ENCODE measurements at regions not wholly inside any gene's neighbourhood (a gene's known extent, or its start where the extent isn't known, plus 50 kb on each side); places are given as distances from the start of the nearest gene placed in this dataset.

DNA sequence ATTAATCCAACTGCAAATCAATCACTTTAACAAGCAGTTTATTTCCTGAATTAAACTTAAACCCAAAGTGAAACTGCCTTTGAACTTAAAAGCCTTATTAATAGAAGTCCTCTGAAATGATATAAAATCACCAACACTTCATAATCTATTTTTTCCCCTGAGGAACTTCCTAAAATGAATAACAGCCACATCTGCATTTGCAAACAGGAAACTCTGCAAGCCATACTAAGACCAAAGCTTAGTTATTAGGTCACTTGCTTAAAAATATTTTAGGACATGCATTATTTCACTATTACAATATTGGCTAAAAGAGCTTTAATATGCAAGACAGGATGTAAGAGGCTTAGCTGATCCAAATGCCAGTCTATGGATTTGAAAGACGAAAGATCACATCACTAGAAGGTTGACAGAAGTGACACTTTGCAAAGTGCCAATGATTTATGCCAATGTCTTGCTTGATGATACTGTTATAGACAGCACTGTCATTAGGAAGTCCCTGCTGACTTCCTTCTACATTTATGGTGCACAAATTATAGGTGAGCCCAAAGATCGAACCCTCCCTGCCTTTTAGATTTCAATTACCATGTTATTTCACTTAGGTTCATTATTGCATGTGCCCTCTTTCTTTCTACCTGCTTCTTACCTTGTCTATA, 99.9 kb upstream of the SKAP2 start:
- no peak for DNase-seq (ENCODE audit: low spot score in 2 of 2)
- intact Hi-C loops (cut with DNase I; ENCODE audit: low total_unique reads): no loop called here
- TF ChIP-seq POLR2A (IDR thresholded peaks at IDR 0.05): no peak
- TF ChIP-seq, protein P1, sequence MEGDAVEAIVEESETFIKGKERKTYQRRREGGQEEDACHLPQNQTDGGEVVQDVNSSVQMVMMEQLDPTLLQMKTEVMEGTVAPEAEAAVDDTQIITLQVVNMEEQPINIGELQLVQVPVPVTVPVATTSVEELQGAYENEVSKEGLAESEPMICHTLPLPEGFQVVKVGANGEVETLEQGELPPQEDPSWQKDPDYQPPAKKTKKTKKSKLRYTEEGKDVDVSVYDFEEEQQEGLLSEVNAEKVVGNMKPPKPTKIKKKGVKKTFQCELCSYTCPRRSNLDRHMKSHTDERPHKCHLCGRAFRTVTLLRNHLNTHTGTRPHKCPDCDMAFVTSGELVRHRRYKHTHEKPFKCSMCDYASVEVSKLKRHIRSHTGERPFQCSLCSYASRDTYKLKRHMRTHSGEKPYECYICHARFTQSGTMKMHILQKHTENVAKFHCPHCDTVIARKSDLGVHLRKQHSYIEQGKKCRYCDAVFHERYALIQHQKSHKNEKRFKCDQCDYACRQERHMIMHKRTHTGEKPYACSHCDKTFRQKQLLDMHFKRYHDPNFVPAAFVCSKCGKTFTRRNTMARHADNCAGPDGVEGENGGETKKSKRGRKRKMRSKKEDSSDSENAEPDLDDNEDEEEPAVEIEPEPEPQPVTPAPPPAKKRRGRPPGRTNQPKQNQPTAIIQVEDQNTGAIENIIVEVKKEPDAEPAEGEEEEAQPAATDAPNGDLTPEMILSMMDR (IDR thresholded peaks at IDR 0.05): no peak
- H3K4me3 ChIP-seq (ENCODE audit: low read depth, poor library complexity, severe bottlenecking): no peak overlapping the region
- 50 to 51% methylated on average over 2 of the region's 2 CpGs for WGBS, 2 donors

DNA sequence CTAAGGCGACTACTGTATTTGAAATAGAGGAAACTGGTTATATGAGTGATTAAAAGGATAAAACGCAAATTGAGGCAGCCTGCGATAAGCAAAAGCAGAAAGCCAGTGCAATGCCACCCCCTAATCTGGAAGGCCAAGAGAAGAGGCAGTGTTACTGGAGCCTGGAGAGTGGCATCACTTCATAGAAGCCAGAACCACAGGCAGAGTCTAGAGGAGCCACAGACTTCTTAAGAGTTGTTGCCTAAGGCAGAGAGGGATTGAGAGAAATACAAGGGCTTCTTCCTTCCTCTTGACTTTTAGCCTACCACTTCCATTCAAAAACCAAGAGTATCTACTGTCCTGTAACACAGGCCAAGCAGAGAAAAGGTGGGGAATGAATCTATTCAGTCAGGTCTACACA, 94.9 kb upstream of the SKAP2 start:
- intact Hi-C loops (cut with DNase I; ENCODE audit: low total_unique reads): no loop called here
- no peak for TF ChIP-seq POLR2A (IDR thresholded peaks at IDR 0.05)
- TF ChIP-seq, protein P1 (IDR thresholded peaks at IDR 0.05): no peak
- no peak overlapping the region for H3K4me3 ChIP-seq (ENCODE audit: low read depth, poor library complexity, severe bottlenecking)
- 82 to 97% methylated on average over 3 of the region's 3 CpGs for WGBS, 2 donors
- no peak for DNase-seq (ENCODE audit: low spot score in 2 of 2)

DNA sequence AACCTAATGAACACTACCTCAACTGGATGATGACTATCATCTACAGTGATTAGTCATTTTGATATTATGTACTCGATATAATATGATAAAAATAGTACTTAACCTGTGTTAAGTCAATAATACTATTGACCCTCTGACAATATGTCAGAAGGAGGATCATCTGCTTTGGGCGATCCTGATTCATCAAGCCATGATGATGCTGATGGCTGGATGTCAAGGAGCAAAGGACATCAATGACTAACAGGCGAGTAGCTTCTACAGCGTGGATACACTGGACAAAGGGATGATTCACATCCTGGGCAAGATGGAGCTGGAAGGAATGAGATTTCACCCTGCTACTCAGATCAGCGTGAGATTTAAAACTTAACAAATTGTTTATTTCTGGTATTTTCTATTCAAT, 94.4 kb upstream of the SKAP2 start:
- no peak for TF ChIP-seq POLR2A (IDR thresholded peaks at IDR 0.05)
- TF ChIP-seq, protein P1 (IDR thresholded peaks at IDR 0.05): no peak
- WGBS, 2 donors: 80 to 90% methylated on average over 5 of the region's 5 CpGs
- H3K4me3 ChIP-seq (ENCODE audit: low read depth, poor library complexity, severe bottlenecking): no peak overlapping the region
- intact Hi-C loops (cut with DNase I; ENCODE audit: low total_unique reads): no loop called here
- no peak for DNase-seq (ENCODE audit: low spot score in 2 of 2)

DNA sequence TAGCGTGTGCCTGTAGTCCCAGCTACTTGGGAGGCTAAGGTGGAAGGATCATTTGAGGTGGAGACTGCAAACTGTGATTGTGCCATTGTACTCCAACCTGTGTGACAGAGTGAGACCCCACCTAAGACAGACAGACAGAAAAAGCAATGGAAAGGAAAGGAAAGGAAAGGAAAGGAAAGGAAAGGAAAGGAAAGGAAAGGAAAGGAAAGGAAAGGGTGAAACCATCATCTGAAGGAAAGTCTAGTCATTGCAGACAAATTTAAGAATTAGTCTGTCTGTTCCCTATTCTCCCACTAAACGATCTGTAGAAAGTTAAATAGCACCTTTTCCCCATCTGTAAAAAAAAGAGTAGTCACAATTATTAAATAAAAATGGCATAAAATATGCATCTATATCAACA, 91.1 kb upstream of the SKAP2 start:
- no peak for DNase-seq (ENCODE audit: low spot score in 2 of 2)
- no peak for TF ChIP-seq POLR2A (IDR thresholded peaks at IDR 0.05)
- TF ChIP-seq, protein P1 (IDR thresholded peaks at IDR 0.05): no peak
- 87 to 89% methylated on average over 2 of the region's 2 CpGs for WGBS, 2 donors
- intact Hi-C loops (cut with DNase I; ENCODE audit: low total_unique reads): no loop called here
- H3K4me3 ChIP-seq (ENCODE audit: low read depth, poor library complexity, severe bottlenecking): no peak overlapping the region

DNA sequence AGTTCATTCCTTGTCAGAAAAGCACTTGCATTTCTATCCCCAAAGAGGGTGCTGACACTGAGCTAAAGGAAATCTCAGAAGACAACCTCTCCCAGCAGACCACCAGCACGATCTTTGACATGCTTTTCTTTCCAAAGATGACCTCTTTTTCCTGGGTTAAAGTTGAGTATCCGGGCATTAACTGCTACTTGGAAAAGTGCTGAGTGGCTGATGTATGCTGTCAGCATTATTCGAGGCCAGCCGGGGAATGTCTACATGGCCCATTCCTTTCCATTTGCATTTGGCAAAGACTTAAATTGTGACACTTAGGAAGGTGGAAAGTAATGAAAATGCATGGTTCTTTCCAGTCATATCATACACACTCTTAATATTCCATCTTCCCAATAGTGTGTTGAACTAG, 90.6 kb upstream of the SKAP2 start:
- intact Hi-C loops (cut with DNase I; ENCODE audit: low total_unique reads): no loop called here
- TF ChIP-seq POLR2A (IDR thresholded peaks at IDR 0.05): no peak
- TF ChIP-seq, protein P1 (IDR thresholded peaks at IDR 0.05): no peak

DNA sequence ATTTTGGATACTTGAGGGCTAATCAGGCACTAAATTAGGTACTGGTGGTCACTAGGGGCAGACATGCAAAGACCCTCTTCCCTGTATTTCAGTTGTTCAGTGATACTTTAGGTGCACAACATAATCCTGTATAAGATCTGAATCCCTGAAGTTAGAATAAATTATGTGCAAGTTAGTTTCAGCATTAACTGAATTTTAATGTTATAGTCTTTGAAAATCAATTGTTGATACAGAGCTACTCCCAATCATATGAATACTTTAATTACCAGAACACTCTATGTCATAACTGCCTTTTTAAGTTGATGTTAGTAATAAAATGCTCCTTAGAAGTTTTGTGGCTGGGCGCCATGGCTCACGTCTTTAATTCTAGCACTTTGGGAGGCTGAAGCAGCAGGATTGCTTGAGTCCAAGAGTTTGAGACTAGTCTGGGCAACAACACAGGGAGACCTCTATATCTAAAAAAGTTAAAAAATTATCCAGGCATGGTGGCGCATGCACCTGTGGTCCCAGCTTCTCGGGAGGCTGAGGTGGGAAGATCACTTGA, 87.1 kb upstream of the SKAP2 start:
- H3K4me3 ChIP-seq (ENCODE audit: low read depth, poor library complexity, severe bottlenecking): no peak overlapping the region
- 69 to 73% methylated on average over 4 of the region's 4 CpGs for WGBS, 2 donors
- intact Hi-C loops (cut with DNase I; ENCODE audit: low total_unique reads): no loop called here
- no peak for DNase-seq (ENCODE audit: low spot score in 2 of 2)
- no peak for TF ChIP-seq POLR2A (IDR thresholded peaks at IDR 0.05)
- TF ChIP-seq, protein P1 (IDR thresholded peaks at IDR 0.05): no peak

More for the DNA sequence above, 90.6 kb upstream of the SKAP2 start:
- no peak for DNase-seq (ENCODE audit: low spot score in 2 of 2)
- 66 to 70% methylated on average over 4 of the region's 4 CpGs for WGBS, 2 donors
- H3K4me3 ChIP-seq (ENCODE audit: low read depth, poor library complexity, severe bottlenecking): no peak overlapping the region

All from lower leg skin (tissue), 4 donors.